ENCODE measurements at regions not wholly inside any gene's neighbourhood (a gene's known extent, or its start where the extent isn't known, plus 50 kb on each side); places are given as distances from the start of the nearest gene placed in this dataset.

GRCh38 chr10:128221117-128221516 lies 94.9 kb upstream of the MKI67 start:
- DNase-seq (ENCODE audit: low read depth) = no peak
- no peak overlapping the region for H3K4me3 ChIP-seq (ENCODE audit: low read length)
- TF ChIP-seq, protein P1, sequence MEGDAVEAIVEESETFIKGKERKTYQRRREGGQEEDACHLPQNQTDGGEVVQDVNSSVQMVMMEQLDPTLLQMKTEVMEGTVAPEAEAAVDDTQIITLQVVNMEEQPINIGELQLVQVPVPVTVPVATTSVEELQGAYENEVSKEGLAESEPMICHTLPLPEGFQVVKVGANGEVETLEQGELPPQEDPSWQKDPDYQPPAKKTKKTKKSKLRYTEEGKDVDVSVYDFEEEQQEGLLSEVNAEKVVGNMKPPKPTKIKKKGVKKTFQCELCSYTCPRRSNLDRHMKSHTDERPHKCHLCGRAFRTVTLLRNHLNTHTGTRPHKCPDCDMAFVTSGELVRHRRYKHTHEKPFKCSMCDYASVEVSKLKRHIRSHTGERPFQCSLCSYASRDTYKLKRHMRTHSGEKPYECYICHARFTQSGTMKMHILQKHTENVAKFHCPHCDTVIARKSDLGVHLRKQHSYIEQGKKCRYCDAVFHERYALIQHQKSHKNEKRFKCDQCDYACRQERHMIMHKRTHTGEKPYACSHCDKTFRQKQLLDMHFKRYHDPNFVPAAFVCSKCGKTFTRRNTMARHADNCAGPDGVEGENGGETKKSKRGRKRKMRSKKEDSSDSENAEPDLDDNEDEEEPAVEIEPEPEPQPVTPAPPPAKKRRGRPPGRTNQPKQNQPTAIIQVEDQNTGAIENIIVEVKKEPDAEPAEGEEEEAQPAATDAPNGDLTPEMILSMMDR (IDR thresholded peaks at IDR 0.05; ENCODE audit: insufficient read depth, low read depth, low read length, missing control alignments) = no peak

DNA sequence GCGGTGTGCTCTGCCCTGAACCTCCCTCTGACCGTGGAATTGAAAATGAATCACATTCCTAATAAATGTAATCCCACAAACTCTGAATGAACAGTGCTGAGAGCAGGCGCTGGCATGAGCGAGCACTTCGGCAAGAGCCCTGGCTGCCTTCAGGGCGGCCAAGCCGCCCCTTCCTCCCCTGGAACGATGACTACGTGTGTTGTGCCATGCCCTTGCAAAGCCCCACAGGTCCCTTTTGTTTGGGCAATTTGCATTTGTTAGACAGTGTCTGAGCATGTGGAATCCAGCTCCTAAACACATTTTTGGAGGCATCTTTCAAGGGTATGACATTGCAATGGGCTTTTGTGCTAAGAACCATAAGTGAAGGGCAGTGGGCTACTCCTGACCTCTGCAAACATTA lies 95.6 kb upstream of the MKI67 start:
- DNase-seq (ENCODE audit: low read depth) = no peak
- TF ChIP-seq, protein P1 (IDR thresholded peaks at IDR 0.05; ENCODE audit: insufficient read depth, low read depth, low read length, missing control alignments) = no peak

DNA sequence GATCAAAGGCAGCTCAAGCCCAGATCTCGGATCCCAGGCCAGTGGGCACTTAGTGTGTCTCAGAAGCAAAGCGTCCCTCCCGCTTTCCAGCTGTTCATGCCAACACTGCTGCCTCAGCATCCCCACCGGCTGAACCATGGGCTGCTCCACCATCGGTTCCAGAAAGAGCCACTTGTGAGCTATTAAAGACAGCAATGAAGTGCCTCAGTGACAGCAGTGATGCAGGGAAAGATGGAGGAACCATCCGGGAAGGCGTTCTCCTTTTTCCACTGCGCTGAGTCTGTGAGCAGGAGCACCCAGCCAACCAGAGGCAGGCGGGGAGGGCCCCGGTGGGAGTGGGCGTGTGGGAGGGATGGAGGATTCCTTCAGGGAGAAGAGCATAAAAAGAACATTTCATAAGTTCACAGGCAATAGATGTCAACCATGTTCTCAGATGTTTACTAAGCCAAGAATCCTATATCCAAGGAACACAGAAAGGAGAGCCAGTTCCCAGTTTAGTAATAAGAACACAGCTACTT lies 96.2 kb upstream of the MKI67 start:
- DNase-seq (ENCODE audit: low read depth) = no peak
- H3K4me3 ChIP-seq (ENCODE audit: low read length) = no peak overlapping the region
- TF ChIP-seq, protein P1 (IDR thresholded peaks at IDR 0.05; ENCODE audit: insufficient read depth, low read depth, low read length, missing control alignments) = no peak

More for the DNA sequence above, 95.6 kb upstream of the MKI67 start:
- H3K4me3 ChIP-seq (ENCODE audit: low read length) = no peak overlapping the region

DNA sequence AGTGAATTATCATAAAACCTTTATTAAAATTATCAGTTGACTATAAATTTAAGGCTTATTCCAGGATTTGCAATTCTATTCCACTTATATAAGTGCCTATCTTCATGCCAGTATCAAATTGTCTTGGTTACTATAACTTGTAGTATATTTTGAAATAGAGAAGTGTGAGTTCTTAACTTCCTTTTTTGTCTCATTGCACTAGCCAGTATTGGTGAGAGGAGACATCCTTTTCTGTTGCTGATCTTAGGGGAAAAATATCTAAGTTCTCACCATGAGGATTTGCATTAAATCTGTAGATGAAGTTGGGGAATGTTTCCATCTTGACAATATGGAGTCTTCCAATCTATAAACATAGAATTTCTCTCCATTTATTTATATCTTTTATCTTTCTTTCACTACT lies 104.2 kb upstream of the MKI67 start:
- DNase-seq (ENCODE audit: low read depth) = no peak
- TF ChIP-seq, protein P1 (IDR thresholded peaks at IDR 0.05; ENCODE audit: insufficient read depth, low read depth, low read length, missing control alignments) = no peak
- H3K4me3 ChIP-seq (ENCODE audit: low read length) = no peak overlapping the region

GRCh38 chr10:128233422-128233821 lies 107.2 kb upstream of the MKI67 start:
- TF ChIP-seq, protein P1 (IDR thresholded peaks at IDR 0.05; ENCODE audit: insufficient read depth, low read depth, low read length, missing control alignments) = no peak
- H3K4me3 ChIP-seq (ENCODE audit: low read length) = no peak overlapping the region
- DNase-seq (ENCODE audit: low read depth) = no peak

GRCh38 chr10:128237710-128238109 lies 111.5 kb upstream of the MKI67 start:
- H3K4me3 ChIP-seq (ENCODE audit: low read length) = no peak overlapping the region
- DNase-seq (ENCODE audit: low read depth) = no peak
- TF ChIP-seq, protein P1 (IDR thresholded peaks at IDR 0.05; ENCODE audit: insufficient read depth, low read depth, low read length, missing control alignments) = no peak

- DNase-seq (ENCODE audit: low read depth) = no peak
- TF ChIP-seq, protein P1 (IDR thresholded peaks at IDR 0.05; ENCODE audit: insufficient read depth, low read depth, low read length, missing control alignments) = no peak
- H3K4me3 ChIP-seq (ENCODE audit: low read length) = no peak overlapping the region
These were observed 114.8 kb upstream of the MKI67 start for GRCh38 chr10:128241023-128241422.

Data from epithelial cell of esophagus (primary cell).